Lung (tissue), 11 donors: ENCODE measurements at regions not wholly inside any gene's neighbourhood (a gene's known extent, or its start where the extent isn't known, plus 50 kb on each side); places are given as distances from the start of the nearest gene placed in this dataset.

Experiments
- ATAC-seq: fragments of 200-7000 bp; cut with Tn5 transposase; one replicate; pipeline ENCODE4 v1.9.1; 2020; ENCODE audit warnings: moderate number of reproducible peaks; ENCODE audit not compliant: insufficient read depth, low FRiP score
- DNase-seq, 3 donors: peaks; one replicate each; pipeline ENCODE4 v3.0.0-alpha.2; 2013 to 2017
- H3K27ac ChIP-seq, 2 donors: one replicate each; pipeline ENCODE4 v1.5.1; 2013; ENCODE audit warnings: mild to moderate bottlenecking in 2 of 2, moderate library complexity in 2 of 2, control low read depth in 1 of 2, inconsistent platforms in 1 of 2, low read depth in 1 of 2, low read length in 1 of 2
- H3K27me3 ChIP-seq, 3 donors: one replicate each; pipeline ENCODE4 v1.5.1; 2013; ENCODE audit warnings: low read length in 2 of 3; ENCODE audit not compliant: control insufficient read depth in 3 of 3, insufficient read depth in 3 of 3
- H3K36me3 ChIP-seq, 4 donors: one replicate each; pipeline ENCODE4 v1.5.1; 2013; ENCODE audit warnings: low read length in 4 of 4, mild to moderate bottlenecking in 1 of 4, moderate library complexity in 1 of 4; ENCODE audit not compliant: control insufficient read depth in 4 of 4, insufficient read depth in 4 of 4
- H3K4me1 ChIP-seq, 5 donors: one replicate each; pipeline ENCODE4 v1.5.1; 2013; ENCODE audit warnings: low read length in 5 of 5, mild to moderate bottlenecking in 2 of 5, moderate library complexity in 1 of 5; ENCODE audit not compliant: control insufficient read depth in 5 of 5, insufficient read depth in 5 of 5
- H3K4me3 ChIP-seq: one replicate; pipeline ENCODE4 v1.5.1; 2013; ENCODE audit warnings: mild to moderate bottlenecking, control low read depth, moderate library complexity
- H3K9ac ChIP-seq, 2 donors: one replicate each; pipeline ENCODE4 v1.5.1; 2013; ENCODE audit warnings: low read length in 2 of 2, control low read depth in 1 of 2; ENCODE audit not compliant: insufficient read depth in 1 of 2
- H3K9me3 ChIP-seq, 4 donors: one replicate each; pipeline ENCODE4 v1.5.1; 2013; ENCODE audit warnings: low read length in 3 of 4, mild to moderate bottlenecking in 1 of 4, moderate library complexity in 1 of 4; ENCODE audit not compliant: control insufficient read depth in 4 of 4, insufficient read depth in 3 of 4
- CTCF ChIP-seq: IDR thresholded peaks from 2 replicates; pipeline ENCODE4 v1.5.1; 2012; ENCODE audit warnings: mild to moderate bottlenecking; ENCODE audit errors: control extremely low read depth, extremely low read depth
- WGBS, 2 donors: extraction: QIAGEN DNeasy Blood & Tissue Kit; methylation state at CpG; one replicate each; pipeline ENCODE4 v1.1.7; 2013; 5-methylcytosine and 5-hydroxymethylcytosine counted together
- donor health status: control.
- donor health status: control.
- donor health status: Bipolar disorder and iron deficiency.
- donor health status: healthy.
- donor health status: DM: yes; HTN: yes; CAD: no.

DNA sequence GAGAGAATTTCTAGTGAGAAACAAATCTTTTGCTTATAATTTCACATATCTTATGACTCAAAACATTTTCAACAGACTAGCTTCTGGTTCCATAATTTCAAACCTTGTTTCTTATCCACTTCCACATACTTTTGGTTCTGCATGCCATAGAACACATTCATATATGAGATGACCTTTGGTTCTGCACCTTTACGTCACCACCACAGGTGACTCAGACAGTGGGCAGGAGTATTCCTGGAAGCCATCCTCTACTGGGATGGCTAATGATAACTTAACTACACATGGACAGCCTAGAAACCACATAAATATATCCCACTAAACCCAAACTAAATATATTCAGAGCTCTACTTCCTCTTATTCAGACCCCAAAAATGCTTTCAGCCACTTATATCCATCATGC is 133.3 kb downstream of the DCK start:
- H3K4me3 ChIP-seq, result no peak overlapping the region
- no peaks in the 10 kb centered on the region for H3K4me1 ChIP-seq
- no peaks in the 10 kb centered on the region for H3K36me3 ChIP-seq
- H3K9me3 ChIP-seq, result no peaks in the 10 kb centered on the region
- ATAC-seq (no peak), DNase-seq (no peak)
- 48 to 76% methylated on average over 1 of the region's 1 CpG for WGBS, 2 donors
- H3K27ac ChIP-seq, result no peak overlapping the region
- no peak overlapping the region for H3K9ac ChIP-seq
- TF ChIP-seq CTCF, result no peak
- H3K27me3 ChIP-seq, result no peaks in the 10 kb centered on the region

DNA sequence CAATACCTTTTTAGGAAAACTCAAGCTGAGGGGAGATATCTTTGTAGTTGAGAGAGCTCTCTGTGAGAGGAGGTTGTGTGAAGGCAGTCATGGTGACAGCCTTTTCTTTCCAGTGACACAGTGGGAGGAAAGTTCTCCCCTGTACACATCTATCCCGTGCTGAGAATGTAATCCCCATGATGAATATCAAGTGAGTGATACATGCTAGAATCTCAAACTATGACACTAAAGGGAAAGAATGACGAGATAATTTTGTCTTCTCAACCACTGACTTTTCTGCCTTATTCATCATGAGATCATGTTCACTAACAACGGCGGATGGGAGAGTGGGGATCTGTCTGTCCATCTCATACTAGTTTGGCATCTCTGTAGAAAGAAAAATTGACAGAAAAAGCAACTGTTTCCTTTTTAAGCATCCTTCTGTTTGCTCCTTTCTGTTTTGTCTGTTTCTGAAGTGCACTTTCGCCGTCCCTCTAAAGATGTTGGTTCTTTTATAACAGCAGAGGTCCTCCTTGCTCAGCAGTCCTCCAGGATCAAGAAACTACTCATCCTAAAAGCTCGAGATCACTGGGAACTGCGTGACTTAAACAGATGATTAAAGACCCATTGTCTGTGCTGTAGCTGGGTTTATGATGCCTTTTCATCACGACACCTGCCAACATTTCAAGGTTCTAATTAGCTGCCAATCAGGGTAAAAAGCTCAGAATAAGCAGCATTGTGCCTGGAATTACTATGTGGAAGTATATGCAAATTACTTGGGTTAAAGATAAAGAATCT is 137.6 kb downstream of the DCK start:
- Histone ChIP-seq H3K9me3 (no peaks in the 10 kb centered on the region), H3K4me1 (no peaks in the 10 kb centered on the region), H3K27me3 (no peaks in the 10 kb centered on the region), H3K27ac (no peak overlapping the region), H3K9ac (no peak overlapping the region), H3K4me3 (no peak overlapping the region), H3K36me3 (no peaks in the 10 kb centered on the region)
- TF ChIP-seq CTCF, result no peak
- DNase-seq (peak in 2 of 3 donors; percentile 19 to 46), ATAC-seq (no peak)
- 64 to 75% methylated on average over 9 of the region's 9 CpGs for WGBS, 2 donors

DNA sequence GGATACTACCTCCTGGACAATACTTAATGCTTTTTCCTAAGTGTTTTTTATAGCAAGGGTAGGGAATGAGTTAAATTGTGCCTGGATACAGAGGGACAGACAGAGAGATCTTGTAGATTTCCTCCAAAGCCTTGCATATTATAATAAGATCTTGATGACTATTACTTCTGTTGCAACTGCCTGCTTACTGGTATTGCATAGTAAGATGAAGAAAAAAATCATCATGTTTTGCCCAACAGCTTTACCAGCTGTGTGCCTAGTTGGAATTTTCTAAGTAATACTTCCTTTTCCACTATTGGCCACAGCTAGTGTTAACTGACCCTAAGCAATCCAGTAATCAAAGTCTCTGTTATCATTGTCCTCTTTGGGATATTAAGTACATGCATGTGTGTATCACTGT is 139.0 kb downstream of the DCK start:
- H3K4me3 ChIP-seq, result no peak overlapping the region
- H3K9me3 ChIP-seq, result no peaks in the 10 kb centered on the region
- no peaks in the 10 kb centered on the region for H3K27me3 ChIP-seq
- DNase-seq, result peak in 1 of 3 donors; percentile 10
- peaks cover 0 to 3% (median 0%) of the 10 kb centered on the region in 5 donors for H3K4me1 ChIP-seq
- TF ChIP-seq CTCF, result no peak
- ATAC-seq, result no peak
- no peaks in the 10 kb centered on the region for H3K36me3 ChIP-seq
- H3K9ac ChIP-seq, result no peak overlapping the region
- no peak overlapping the region for H3K27ac ChIP-seq

DNA sequence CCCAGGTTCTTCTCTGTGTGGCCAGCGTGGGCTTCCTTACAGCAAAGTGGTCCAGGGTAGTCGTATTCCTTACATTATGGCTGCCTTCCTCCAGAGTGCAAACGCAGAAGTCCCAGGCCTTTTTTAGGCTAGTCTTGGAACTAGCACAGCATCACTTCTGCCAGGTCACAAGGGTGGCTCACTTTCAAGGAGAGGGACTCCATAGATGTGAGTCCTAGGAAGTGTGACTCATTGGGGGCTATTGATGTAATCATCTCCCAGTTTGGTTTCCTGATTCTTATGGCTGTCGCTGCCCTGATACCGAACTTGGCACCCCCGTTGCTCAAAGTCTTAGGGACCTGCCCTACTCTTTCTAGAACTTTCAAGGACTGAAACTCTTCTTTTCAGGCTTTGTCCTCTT is 140.0 kb downstream of the DCK start:
- ATAC-seq (no peak), DNase-seq (no peak)
- Histone ChIP-seq H3K9ac (no peak overlapping the region), H3K9me3 (no peaks in the 10 kb centered on the region), H3K36me3 (no peaks in the 10 kb centered on the region), H3K4me1 (peaks cover 0 to 3% (median 0%) of the 10 kb centered on the region in 5 donors), H3K4me3 (no peak overlapping the region), H3K27me3 (no peaks in the 10 kb centered on the region), H3K27ac (no peak overlapping the region)
- TF ChIP-seq CTCF, result no peak
- WGBS, 2 donors, result 87% methylated on average over 6 of the region's 6 CpGs
